Keratinocyte (primary cell): ENCODE measurements at regions not wholly inside any gene's neighbourhood (a gene's known extent, or its start where the extent isn't known, plus 50 kb on each side); places are given as distances from the start of the nearest gene placed in this dataset.

ENCODE experiments used
- EZH2 ChIP-seq: IDR thresholded peaks from one replicate; pipeline ENCODE4 v1.6.1; 2012; ENCODE audit warnings: inconsistent platforms, mild to moderate bottlenecking, low read length, moderate library complexity
- TF ChIP-seq, protein P1 (sequence below), 3 experiments: IDR thresholded peaks in 1 of 3; conservative IDR thresholded peaks in 1 of 3; optimal IDR thresholded peaks in 1 of 3; 2 replicates in 2 of 3; 3 replicates in 1 of 3; pipeline versions ENCODE3 to v1.5.1; 2011; ENCODE audit warnings: low read length in 3 of 3, mild to moderate bottlenecking in 3 of 3, moderate library complexity in 2 of 3, control low read depth in 1 of 3, inconsistent platforms in 1 of 3; ENCODE audit not compliant: insufficient read depth in 2 of 3; ENCODE audit errors: extremely low read depth in 1 of 3

DNA sequence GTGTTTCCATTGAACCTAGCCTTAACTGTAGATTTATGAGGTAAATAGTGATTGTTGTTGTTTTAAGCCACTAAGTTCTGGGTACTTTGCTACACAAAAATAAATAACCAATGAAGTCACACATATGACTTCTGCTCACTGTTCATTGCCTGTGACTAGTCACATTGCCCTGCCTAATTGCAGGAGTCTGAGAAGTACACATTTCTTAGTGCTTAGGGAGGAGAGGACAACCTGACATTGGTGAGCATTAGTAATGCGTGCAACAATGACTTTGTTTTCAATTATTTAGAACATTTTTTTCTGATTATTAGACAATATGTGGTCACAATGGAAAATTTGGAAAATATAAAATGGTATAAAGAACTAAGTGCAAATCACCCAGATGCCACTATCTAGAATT is 133.2 kb upstream of the DAZL start:
- TF ChIP-seq, protein P1, sequence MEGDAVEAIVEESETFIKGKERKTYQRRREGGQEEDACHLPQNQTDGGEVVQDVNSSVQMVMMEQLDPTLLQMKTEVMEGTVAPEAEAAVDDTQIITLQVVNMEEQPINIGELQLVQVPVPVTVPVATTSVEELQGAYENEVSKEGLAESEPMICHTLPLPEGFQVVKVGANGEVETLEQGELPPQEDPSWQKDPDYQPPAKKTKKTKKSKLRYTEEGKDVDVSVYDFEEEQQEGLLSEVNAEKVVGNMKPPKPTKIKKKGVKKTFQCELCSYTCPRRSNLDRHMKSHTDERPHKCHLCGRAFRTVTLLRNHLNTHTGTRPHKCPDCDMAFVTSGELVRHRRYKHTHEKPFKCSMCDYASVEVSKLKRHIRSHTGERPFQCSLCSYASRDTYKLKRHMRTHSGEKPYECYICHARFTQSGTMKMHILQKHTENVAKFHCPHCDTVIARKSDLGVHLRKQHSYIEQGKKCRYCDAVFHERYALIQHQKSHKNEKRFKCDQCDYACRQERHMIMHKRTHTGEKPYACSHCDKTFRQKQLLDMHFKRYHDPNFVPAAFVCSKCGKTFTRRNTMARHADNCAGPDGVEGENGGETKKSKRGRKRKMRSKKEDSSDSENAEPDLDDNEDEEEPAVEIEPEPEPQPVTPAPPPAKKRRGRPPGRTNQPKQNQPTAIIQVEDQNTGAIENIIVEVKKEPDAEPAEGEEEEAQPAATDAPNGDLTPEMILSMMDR (optimal IDR thresholded peaks at IDR 0.05 in 1 of 3, IDR thresholded peaks at IDR 0.05 in 1 of 3, conservative IDR thresholded peaks at IDR 0.05 in 1 of 3; ENCODE audit: extremely low read depth in 1 of 3, insufficient read depth in 2 of 3, low read length in 3 of 3): no peak
- no peak for TF ChIP-seq EZH2
